Suprapubic skin (tissue), 4 donors: ENCODE measurements at regions not wholly inside any gene's neighbourhood (a gene's known extent, or its start where the extent isn't known, plus 50 kb on each side); places are given as distances from the start of the nearest gene placed in this dataset.
"Not testable (repeated sequence)": the region's sequence is repeated elsewhere in the genome, so short reads cannot be mapped to it uniquely, and the experiment has no call there.

Experiments used
- DNase-seq, 2 donors: peaks; one replicate each; pipeline ENCODE4 v3.0.0-alpha.2; 2019; ENCODE audit warnings: low spot score in 2 of 2
- H3K27ac ChIP-seq: fragments of 200-600 bp; sonication (generic); one replicate; pipeline ENCODE4 v1.5.1; 2019
- H3K27me3 ChIP-seq: fragments of 200-600 bp; sonication (generic); one replicate; pipeline ENCODE4 v1.5.1; 2019
- H3K36me3 ChIP-seq: fragments of 200-600 bp; sonication (generic); one replicate; pipeline ENCODE4 v1.5.1; 2019
- H3K4me1 ChIP-seq: fragments of 200-600 bp; sonication (generic); one replicate; pipeline ENCODE4 v1.5.1; 2019
- H3K4me3 ChIP-seq: fragments of 200-600 bp; sonication (generic); one replicate; pipeline ENCODE4 v1.5.1; 2019; ENCODE audit warnings: mild to moderate bottlenecking
- H3K9me3 ChIP-seq: fragments of 200-600 bp; sonication (generic); one replicate; pipeline ENCODE4 v1.5.1; 2019
- WGBS: methylation state at CpG from one replicate; pipeline ENCODE4 v1.1.5; 2018; 5-methylcytosine and 5-hydroxymethylcytosine counted together
- TF ChIP-seq, protein P1 (sequence below), 2 donors: fragments of 200-600 bp in 1 of 2; fragments of 450-650 bp in 1 of 2; sonication (generic) in 1 of 2; IDR thresholded peaks; one replicate each; pipeline ENCODE4 v1.5.1; 2016 to 2019; ENCODE audit warnings: antibody characterized with exemption in 2 of 2, mild to moderate bottlenecking in 1 of 2, moderate library complexity in 1 of 2

GRCh38 chr17:30714825-30715622 lies 109.5 kb downstream of the CRLF3 start:
- TF ChIP-seq, protein P1, sequence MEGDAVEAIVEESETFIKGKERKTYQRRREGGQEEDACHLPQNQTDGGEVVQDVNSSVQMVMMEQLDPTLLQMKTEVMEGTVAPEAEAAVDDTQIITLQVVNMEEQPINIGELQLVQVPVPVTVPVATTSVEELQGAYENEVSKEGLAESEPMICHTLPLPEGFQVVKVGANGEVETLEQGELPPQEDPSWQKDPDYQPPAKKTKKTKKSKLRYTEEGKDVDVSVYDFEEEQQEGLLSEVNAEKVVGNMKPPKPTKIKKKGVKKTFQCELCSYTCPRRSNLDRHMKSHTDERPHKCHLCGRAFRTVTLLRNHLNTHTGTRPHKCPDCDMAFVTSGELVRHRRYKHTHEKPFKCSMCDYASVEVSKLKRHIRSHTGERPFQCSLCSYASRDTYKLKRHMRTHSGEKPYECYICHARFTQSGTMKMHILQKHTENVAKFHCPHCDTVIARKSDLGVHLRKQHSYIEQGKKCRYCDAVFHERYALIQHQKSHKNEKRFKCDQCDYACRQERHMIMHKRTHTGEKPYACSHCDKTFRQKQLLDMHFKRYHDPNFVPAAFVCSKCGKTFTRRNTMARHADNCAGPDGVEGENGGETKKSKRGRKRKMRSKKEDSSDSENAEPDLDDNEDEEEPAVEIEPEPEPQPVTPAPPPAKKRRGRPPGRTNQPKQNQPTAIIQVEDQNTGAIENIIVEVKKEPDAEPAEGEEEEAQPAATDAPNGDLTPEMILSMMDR (IDR thresholded peaks at IDR 0.05), result peak in 1 of 2 donors; percentile 40
- peaks cover 13% of the 10 kb centered on the region for H3K4me1 ChIP-seq
- WGBS, result 72% methylated on average over 25 of the region's 25 CpGs
- H3K27me3 ChIP-seq, H3K36me3 ChIP-seq, H3K9me3 ChIP-seq, H3K4me3 ChIP-seq, DNase-seq, H3K27ac ChIP-seq: not testable (repeated sequence)

DNA sequence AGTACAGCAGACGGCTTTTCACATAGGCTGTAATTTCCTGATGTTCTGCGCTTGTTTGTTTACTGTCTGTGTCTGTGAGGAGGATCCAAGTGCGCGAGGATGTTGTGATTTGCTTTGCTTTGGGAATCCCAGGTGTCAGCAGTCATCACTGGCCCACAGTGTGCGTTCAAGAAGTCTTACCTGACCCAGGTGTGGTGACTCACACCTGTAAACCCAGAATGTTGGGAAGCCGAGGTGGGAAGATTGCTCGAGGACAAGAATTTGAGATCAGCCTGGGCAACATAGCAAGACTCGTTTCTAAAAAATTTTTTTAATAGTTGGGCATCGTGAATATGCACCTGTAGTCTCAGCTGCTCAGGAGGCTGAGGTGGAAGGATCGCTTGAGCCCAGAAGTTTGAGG lies 110.7 kb downstream of the CRLF3 start:
- DNase-seq, H3K9me3 ChIP-seq, H3K27ac ChIP-seq, H3K36me3 ChIP-seq, H3K4me3 ChIP-seq, H3K27me3 ChIP-seq: not testable (repeated sequence)
- peaks cover 13% of the 10 kb centered on the region for H3K4me1 ChIP-seq
- WGBS, result 76% methylated on average over 10 of the region's 10 CpGs

GRCh38 chr17:30712859-30713258 lies 111.6 kb downstream of the CRLF3 start:
- H3K9me3 ChIP-seq, H3K36me3 ChIP-seq, H3K27me3 ChIP-seq, DNase-seq, H3K4me3 ChIP-seq, H3K27ac ChIP-seq: not testable (repeated sequence)
- H3K4me1 ChIP-seq, result peaks cover 13% of the 10 kb centered on the region
- WGBS, result 93% methylated on average over 3 of the region's 3 CpGs

DNA sequence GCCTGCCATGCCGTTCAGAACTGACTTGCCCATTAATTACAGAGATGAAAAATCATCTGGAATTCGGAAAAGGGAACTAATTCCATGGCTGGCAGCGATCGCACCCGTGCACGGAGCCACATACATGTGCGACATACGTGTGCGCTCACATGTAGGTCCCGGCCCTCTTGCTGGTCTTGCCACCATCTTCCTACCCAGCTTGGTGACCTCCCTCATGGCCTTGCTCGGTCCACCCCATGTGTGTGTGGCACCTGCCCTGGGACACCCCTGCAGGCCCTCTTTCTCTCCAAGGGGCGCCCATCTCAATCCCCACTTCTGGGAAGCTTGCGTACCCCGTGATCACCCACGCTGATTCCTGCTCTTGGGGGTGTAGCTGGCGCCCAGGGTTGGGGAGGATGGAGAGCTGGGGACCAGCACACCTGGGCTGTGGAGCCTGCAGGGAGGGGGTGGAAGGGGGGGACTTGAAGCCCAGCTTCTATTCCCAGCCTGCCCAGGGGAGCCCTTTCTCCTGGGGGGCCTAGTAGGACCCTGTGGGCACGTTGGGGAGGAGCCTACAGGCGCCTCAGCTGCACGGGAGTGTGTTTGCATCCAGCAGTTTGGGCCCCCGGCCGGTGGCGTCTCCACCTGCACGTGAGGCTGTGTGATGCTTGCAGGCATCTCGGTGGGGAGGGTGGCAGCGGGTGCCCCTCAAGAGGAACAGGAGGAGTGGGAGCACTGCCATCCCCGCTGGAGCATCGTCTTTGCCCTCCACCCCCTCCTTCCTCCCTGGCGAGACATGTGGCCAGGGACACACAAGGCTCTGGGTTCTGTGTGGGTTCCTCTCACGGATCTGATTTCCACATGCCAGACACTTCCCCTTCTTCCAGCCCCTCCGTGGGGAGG lies 112.6 kb downstream of the CRLF3 start:
- not testable (repeated sequence) for H3K4me3 ChIP-seq, H3K9me3 ChIP-seq, DNase-seq, H3K27ac ChIP-seq, H3K36me3 ChIP-seq, H3K27me3 ChIP-seq
- WGBS, result 71% methylated on average over 25 of the region's 30 CpGs
- peaks cover 17% of the 10 kb centered on the region for H3K4me1 ChIP-seq

- not testable (repeated sequence) for H3K36me3 ChIP-seq, DNase-seq, H3K9me3 ChIP-seq, H3K27me3 ChIP-seq, H3K27ac ChIP-seq
- Histone ChIP-seq H3K4me3 (peak overlapping the region; percentile 88), H3K4me1 (peaks cover 24% of the 10 kb centered on the region)
- WGBS, result 71% methylated on average over 8 of the region's 8 CpGs
Measured at GRCh38 chr17:30711176-30711575, 113.3 kb downstream of the CRLF3 start.

DNA sequence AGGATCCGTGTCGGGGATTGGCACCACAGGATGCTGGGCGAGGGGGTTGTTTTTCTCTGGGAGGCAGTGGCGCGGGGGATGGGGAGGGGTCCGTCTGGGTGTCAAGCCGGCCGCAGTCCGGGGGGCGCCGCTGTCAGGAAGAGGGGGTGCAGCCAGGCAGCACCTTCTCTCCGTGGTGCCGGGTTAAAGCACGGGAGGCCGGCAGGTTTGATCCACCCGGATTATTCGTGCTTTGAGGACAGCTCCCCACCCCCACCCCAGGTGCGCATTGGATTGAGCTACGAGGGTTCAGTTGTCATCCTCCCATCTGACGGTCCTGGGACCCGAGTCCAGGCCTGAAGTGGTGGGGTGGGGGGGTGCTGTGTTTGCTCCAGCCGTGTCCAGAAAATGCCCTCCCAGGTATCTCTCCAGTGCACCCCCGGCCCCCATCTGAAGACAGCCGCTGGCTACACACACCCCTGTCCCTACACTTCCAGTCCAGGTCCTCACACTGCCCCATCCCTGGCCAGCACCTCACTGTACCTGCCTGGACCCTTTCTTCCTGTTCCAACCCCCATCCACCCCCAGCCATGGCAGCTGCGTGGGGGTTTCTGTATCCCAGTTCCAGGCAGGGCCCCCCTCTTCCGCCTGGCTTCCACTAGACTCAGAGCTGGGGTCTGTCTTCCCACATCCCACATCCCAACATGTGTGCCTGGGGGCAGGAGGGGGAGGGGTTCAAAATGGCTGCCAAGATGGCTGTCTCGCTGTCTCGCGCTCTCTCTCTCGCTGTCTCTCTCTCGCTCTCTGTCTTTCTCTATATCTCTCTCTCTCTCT lies 114.0 kb downstream of the CRLF3 start:
- WGBS, result 61% methylated on average over 10 of the region's 31 CpGs
- peaks cover 29% of the 10 kb centered on the region for H3K4me1 ChIP-seq
- peaks cover 12% of the 10 kb centered on the region for H3K27me3 ChIP-seq
- H3K36me3 ChIP-seq, H3K27ac ChIP-seq, DNase-seq, H3K9me3 ChIP-seq: not testable (repeated sequence)
- peak overlapping the region; percentile 88 for H3K4me3 ChIP-seq

GRCh38 chr17:30709561-30710275 lies 114.8 kb downstream of the CRLF3 start:
- WGBS, result 3% methylated on average over 8 of the region's 81 CpGs
- peak overlapping the region; percentile 74 for H3K27ac ChIP-seq

DNA sequence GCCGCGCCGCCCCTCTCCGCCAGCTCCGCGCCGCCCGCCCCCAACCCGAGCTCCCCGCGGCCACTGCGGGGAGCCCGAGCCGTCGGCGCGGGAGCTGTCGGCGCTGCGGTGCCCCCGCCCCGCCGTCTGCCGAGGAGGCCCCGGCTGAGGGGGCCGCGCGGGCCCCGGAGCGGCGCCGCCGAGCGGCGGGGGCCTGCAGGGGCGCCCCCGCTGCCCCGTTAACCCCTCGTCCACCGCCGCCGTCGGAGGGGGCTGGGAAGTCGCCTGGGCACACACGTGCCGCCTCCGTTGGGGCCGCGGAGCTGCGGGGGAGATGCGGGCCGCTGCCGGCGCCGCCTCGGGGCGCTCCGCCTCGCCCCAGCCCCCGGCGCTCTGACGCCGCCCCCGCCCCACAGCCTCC lies 115.4 kb downstream of the CRLF3 start:
- WGBS, result 0% methylated on average over 5 of the region's 64 CpGs
- H3K9me3 ChIP-seq, DNase-seq, H3K36me3 ChIP-seq: not testable (repeated sequence)
- H3K4me3 ChIP-seq, result peak overlapping the region; percentile 88
- H3K27me3 ChIP-seq, result peaks cover 17% of the 10 kb centered on the region
- peak overlapping the region; percentile 74 for H3K27ac ChIP-seq
- H3K4me1 ChIP-seq, result peaks cover 29% of the 10 kb centered on the region

More at GRCh38 chr17:30709561-30710275, 114.8 kb downstream of the CRLF3 start:
- not testable (repeated sequence) for H3K36me3 ChIP-seq, H3K9me3 ChIP-seq, DNase-seq
- H3K4me1 ChIP-seq, result peaks cover 29% of the 10 kb centered on the region
- H3K4me3 ChIP-seq, result peak overlapping the region; percentile 88
- H3K27me3 ChIP-seq, result peaks cover 16% of the 10 kb centered on the region

GRCh38 chr17:30708241-30709078 lies 116.0 kb downstream of the CRLF3 start:
- not testable (repeated sequence) for H3K9me3 ChIP-seq, H3K36me3 ChIP-seq
- H3K4me1 ChIP-seq, result peaks cover 29% of the 10 kb centered on the region
- peak; percentile 86 to 89 for DNase-seq
- H3K27me3 ChIP-seq, result peaks cover 20% of the 10 kb centered on the region
- H3K27ac ChIP-seq, result peak overlapping the region; percentile 74
- under 1% methylated on average over 46 of the region's 75 CpGs for WGBS
- H3K4me3 ChIP-seq, result peak overlapping the region; percentile 88

DNA sequence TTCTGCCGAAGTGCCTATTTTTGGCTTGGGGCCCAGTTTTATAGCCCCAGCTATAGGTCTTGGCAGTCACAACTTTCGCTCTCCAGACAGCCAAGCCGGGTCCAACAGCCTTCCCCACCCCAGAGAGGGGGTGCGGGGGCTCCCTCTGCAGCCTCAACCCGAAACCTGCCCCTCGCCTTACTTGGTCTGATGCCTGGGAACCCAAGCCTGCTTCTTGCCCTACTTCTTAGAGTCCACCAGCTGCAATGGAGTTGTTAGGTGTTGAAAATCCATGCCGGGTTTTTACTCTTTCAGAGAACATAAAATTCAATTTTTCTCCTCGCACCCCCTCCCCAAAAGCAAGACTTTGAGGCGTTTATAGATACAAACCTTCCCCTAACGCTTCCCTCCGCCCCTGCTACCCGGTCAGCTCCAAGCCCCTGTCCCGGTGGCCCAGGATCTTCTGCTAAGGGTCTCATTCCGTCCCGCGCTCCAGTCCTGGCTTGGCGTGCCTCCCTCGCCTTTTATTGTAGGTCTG lies 116.7 kb downstream of the CRLF3 start:
- peaks cover 20% of the 10 kb centered on the region for H3K27me3 ChIP-seq

More for the DNA sequence above, 116.7 kb downstream of the CRLF3 start:
- H3K27ac ChIP-seq, result peak overlapping the region; percentile 74
- H3K36me3 ChIP-seq, DNase-seq, H3K9me3 ChIP-seq: not testable (repeated sequence)
- H3K4me1 ChIP-seq, result peaks cover 29% of the 10 kb centered on the region
- H3K4me3 ChIP-seq, result peak overlapping the region; percentile 88
- under 1% methylated on average over 18 of the region's 18 CpGs for WGBS
